ENCODE measurements at regions not wholly inside any gene's neighbourhood (a gene's known extent, or its start where the extent isn't known, plus 50 kb on each side); places are given as distances from the start of the nearest gene placed in this dataset.

DNA sequence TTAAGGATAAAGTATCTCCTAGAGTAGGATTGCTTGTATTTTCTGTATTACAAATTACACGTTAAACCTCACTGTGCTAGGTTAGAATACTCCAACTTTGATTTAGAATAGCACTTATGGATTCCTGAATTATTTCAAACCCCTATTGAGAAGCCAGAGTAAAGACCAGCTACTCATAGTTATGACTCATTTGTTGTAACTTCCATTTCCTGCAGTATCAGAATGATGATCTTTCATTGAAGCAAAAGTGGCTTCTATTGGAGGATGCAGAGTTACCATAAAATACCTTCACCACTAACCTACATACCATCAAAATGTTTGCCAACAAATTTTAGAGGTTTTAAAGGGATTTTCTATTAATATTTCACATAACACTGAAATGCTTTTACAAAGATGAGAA is 1322.7 kb upstream of the ALCAM start:
- Histone ChIP-seq H3K4me2 (no peak overlapping the region), H3K4me1 (no peaks in the 10 kb centered on the region), H3K27ac (no peak overlapping the region), H3K4me3 (no peak overlapping the region), H3K9me3 (no peaks in the 10 kb centered on the region; the same call in 2 of the 3 replicates)
- 8% methylated on average over 1 of the region's 1 CpG for WGBS (ENCODE audit: missing lambda C conversion rate)
- DNase-seq (ENCODE audit: low read depth in 1 of 2, low spot score in 1 of 2) = no peak
- no peak for TF ChIP-seq MYC (IDR thresholded peaks at IDR 0.05; ENCODE audit: borderline replicate concordance, low read length)
- no peak for TF ChIP-seq SMC3 (IDR thresholded peaks at IDR 0.05)
- no peak for TF ChIP-seq HOXA7 (CRISPR knock-in tag; IDR thresholded peaks at IDR 0.05)
- TF ChIP-seq MAZ (IDR thresholded peaks at IDR 0.05; ENCODE audit: borderline replicate concordance, low read depth, low read length) = no peak
- no peak for TF ChIP-seq HEYL (CRISPR knock-in tag; IDR thresholded peaks at IDR 0.05)
- no peak for TF ChIP-seq FOSB (CRISPR knock-in tag; IDR thresholded peaks at IDR 0.05)
- TF ChIP-seq, protein P1, sequence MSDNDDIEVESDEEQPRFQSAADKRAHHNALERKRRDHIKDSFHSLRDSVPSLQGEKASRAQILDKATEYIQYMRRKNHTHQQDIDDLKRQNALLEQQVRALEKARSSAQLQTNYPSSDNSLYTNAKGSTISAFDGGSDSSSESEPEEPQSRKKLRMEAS (IDR thresholded peaks at IDR 0.05) = no peak
- no peak for TF ChIP-seq NR3C1 (IDR thresholded peaks at IDR 0.05)
- no peak for TF ChIP-seq ZFP36 (IDR thresholded peaks at IDR 0.05; ENCODE audit: borderline replicate concordance, partially characterized antibody)
- TF ChIP-seq EHF (CRISPR knock-in tag; IDR thresholded peaks at IDR 0.05) = no peak
- no peak for TF ChIP-seq CBX8 (IDR thresholded peaks at IDR 0.05)
- no peak for TF ChIP-seq CBX2 (IDR thresholded peaks at IDR 0.05; ENCODE audit: borderline replicate concordance, low read depth)
- no peak for FAIRE-seq
- no peak for ATAC-seq
- CTCF ChIA-PET = no interaction called here
- POLR2A ChIA-PET = no interaction called here

DNA sequence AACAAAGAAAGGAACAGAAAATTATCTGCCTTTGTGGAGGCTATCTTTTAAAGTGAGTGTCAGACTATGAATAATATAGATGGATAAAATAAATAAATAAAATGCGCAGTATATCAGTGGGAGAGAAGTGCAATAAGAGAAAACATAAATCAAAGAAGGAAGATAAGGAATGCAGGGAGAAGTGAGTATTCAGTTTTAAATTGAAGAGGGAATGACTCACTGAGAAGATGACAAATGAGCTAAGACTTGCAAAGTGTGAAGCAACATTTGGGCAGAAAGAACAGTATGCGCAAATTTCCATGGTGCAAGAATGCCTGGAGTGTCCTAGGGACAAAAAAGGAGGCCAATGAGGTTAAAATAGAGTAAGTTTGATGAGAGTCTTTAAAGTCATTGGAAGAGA is 1300.1 kb upstream of the ALCAM start:
- POLR2A ChIA-PET = no interaction called here
- Histone ChIP-seq H3K9me3 (no peaks in the 10 kb centered on the region), H3K4me2 (no peak overlapping the region), H3K4me1 (no peaks in the 10 kb centered on the region), H3K4me3 (no peak overlapping the region), H3K27ac (no peak overlapping the region)
- DNase-seq (ENCODE audit: low read depth in 1 of 2, low spot score in 1 of 2) (no peak), ATAC-seq (no peak), FAIRE-seq (no peak)
- WGBS (ENCODE audit: missing lambda C conversion rate) = 57% methylated on average over 2 of the region's 2 CpGs
- TF ChIP-seq FOXS1 (CRISPR knock-in tag; IDR thresholded peaks at IDR 0.05) (no peak), HOXA7 (CRISPR knock-in tag; IDR thresholded peaks at IDR 0.05) (no peak), RCOR1 (IDR thresholded peaks at IDR 0.05; ENCODE audit: low read depth, low read length) (no peak), HDAC2 (IDR thresholded peaks at IDR 0.05) (no peak)
- CTCF ChIA-PET = no interaction called here

DNA sequence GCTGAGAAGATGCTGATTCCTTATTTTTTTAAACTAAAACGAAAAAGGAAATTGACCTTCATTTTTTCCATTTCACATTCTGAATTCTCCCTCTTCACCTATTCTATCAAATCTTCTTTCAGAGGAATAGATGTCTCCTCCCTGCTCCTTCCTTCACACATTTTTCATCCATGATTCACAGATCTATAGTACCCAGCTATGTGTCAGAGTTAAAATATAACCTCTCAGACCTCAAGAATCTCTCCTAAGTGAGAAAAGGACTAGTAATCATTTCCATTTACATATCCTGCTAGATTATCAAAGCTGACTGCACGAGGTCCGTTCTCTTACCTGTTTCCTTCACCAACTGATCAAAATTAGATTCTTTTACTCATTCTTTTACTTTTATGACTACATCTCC is 1297.6 kb upstream of the ALCAM start:
- H3K27ac ChIP-seq = no peak overlapping the region
- H3K4me1 ChIP-seq = no peaks in the 10 kb centered on the region
- no peak for TF ChIP-seq POLR2A (IDR thresholded peaks at IDR 0.05; ENCODE audit: low read length)
- no peak for TF ChIP-seq RFX5 (IDR thresholded peaks at IDR 0.05)
- TF ChIP-seq, protein P2, sequence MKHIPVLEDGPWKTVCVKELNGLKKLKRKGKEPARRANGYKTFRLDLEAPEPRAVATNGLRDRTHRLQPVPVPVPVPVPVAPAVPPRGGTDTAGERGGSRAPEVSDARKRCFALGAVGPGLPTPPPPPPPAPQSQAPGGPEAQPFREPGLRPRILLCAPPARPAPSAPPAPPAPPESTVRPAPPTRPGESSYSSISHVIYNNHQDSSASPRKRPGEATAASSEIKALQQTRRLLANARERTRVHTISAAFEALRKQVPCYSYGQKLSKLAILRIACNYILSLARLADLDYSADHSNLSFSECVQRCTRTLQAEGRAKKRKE (CRISPR knock-in tag; IDR thresholded peaks at IDR 0.05; ENCODE audit: low read depth) = no peak
- TF ChIP-seq CBX2 (IDR thresholded peaks at IDR 0.05; ENCODE audit: borderline replicate concordance, low read depth) = no peak
- TF ChIP-seq, protein P3, sequence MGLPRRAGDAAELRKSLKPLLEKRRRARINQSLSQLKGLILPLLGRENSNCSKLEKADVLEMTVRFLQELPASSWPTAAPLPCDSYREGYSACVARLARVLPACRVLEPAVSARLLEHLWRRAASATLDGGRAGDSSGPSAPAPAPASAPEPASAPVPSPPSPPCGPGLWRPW (IDR thresholded peaks at IDR 0.05) = no peak
- no peak for TF ChIP-seq RNF2 (IDR thresholded peaks at IDR 0.05; ENCODE audit: borderline replicate concordance, low read depth)
- no peak for TF ChIP-seq RCOR1 (IDR thresholded peaks at IDR 0.05; ENCODE audit: low read depth, low read length)
- no peak for TF ChIP-seq KDM5A (IDR thresholded peaks at IDR 0.05)
- TF ChIP-seq, protein P4, sequence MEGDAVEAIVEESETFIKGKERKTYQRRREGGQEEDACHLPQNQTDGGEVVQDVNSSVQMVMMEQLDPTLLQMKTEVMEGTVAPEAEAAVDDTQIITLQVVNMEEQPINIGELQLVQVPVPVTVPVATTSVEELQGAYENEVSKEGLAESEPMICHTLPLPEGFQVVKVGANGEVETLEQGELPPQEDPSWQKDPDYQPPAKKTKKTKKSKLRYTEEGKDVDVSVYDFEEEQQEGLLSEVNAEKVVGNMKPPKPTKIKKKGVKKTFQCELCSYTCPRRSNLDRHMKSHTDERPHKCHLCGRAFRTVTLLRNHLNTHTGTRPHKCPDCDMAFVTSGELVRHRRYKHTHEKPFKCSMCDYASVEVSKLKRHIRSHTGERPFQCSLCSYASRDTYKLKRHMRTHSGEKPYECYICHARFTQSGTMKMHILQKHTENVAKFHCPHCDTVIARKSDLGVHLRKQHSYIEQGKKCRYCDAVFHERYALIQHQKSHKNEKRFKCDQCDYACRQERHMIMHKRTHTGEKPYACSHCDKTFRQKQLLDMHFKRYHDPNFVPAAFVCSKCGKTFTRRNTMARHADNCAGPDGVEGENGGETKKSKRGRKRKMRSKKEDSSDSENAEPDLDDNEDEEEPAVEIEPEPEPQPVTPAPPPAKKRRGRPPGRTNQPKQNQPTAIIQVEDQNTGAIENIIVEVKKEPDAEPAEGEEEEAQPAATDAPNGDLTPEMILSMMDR (IDR thresholded peaks at IDR 0.05) = no peak
- TF ChIP-seq, protein P1 (IDR thresholded peaks at IDR 0.05) = no peak
- TF ChIP-seq, protein P5, sequence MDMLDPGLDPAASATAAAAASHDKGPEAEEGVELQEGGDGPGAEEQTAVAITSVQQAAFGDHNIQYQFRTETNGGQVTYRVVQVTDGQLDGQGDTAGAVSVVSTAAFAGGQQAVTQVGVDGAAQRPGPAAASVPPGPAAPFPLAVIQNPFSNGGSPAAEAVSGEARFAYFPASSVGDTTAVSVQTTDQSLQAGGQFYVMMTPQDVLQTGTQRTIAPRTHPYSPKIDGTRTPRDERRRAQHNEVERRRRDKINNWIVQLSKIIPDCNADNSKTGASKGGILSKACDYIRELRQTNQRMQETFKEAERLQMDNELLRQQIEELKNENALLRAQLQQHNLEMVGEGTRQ (IDR thresholded peaks at IDR 0.05) = no peak
- TF ChIP-seq SREBF2 (IDR thresholded peaks at IDR 0.05) = no peak
- TF ChIP-seq TFCP2L1 (CRISPR knock-in tag; IDR thresholded peaks at IDR 0.05) = no peak
- TF ChIP-seq CHD2 (IDR thresholded peaks at IDR 0.05; ENCODE audit: low read length, partially characterized antibody) = no peak
- no peak for TF ChIP-seq RARB (CRISPR knock-in tag; IDR thresholded peaks at IDR 0.05)
- no peak for TF ChIP-seq FOSB (CRISPR knock-in tag; IDR thresholded peaks at IDR 0.05)
- TF ChIP-seq, protein P6, sequence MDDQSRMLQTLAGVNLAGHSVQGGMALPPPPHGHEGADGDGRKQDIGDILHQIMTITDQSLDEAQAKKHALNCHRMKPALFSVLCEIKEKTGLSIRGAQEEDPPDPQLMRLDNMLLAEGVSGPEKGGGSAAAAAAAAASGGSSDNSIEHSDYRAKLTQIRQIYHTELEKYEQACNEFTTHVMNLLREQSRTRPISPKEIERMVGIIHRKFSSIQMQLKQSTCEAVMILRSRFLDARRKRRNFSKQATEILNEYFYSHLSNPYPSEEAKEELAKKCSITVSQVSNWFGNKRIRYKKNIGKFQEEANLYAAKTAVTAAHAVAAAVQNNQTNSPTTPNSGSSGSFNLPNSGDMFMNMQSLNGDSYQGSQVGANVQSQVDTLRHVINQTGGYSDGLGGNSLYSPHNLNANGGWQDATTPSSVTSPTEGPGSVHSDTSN (IDR thresholded peaks at IDR 0.05) = no peak
- no peak for TF ChIP-seq KDM1A (IDR thresholded peaks at IDR 0.05; ENCODE audit: low read depth)
- DNase-seq (ENCODE audit: low read depth in 1 of 2, low spot score in 1 of 2) = no peak
- 0 out of 3 replicates have a peak, but pooled peaks cover 3% of the 10 kb centered on the region for H3K9me3 ChIP-seq
- ATAC-seq = no peak
- FAIRE-seq = no peak
- no peak overlapping the region for H3K4me3 ChIP-seq
- ChIA-PET POLR2A (no interaction called here), CTCF (no interaction called here)
- WGBS (ENCODE audit: missing lambda C conversion rate) = 13% methylated on average over 3 of the region's 3 CpGs
- no peak overlapping the region for H3K4me2 ChIP-seq

All from A549 (cell line).